Ovary (tissue), 3 donors: ENCODE measurements at regions not wholly inside any gene's neighbourhood (a gene's known extent, or its start where the extent isn't known, plus 50 kb on each side); places are given as distances from the start of the nearest gene placed in this dataset.

Experiments
- CTCF ChIP-seq, 3 donors: fragments of 450-650 bp in 2 of 3; fragments of 200-600 bp in 1 of 3; IDR thresholded peaks; one replicate each; pipeline versions ENCODE4 v1.5.1 to v1.8.0; 2016 to 2022; ENCODE audit warnings: antibody characterized with exemption in 3 of 3, mild to moderate bottlenecking in 1 of 3
- POLR2A ChIP-seq: fragments of 450-650 bp; IDR thresholded peaks from one replicate; pipeline ENCODE4 v1.6.1; 2017; ENCODE audit warnings: antibody characterized with exemption, mild to moderate bottlenecking, moderate library complexity
- donor health status: DM: no; HTN: no; CAD: no.

DNA sequence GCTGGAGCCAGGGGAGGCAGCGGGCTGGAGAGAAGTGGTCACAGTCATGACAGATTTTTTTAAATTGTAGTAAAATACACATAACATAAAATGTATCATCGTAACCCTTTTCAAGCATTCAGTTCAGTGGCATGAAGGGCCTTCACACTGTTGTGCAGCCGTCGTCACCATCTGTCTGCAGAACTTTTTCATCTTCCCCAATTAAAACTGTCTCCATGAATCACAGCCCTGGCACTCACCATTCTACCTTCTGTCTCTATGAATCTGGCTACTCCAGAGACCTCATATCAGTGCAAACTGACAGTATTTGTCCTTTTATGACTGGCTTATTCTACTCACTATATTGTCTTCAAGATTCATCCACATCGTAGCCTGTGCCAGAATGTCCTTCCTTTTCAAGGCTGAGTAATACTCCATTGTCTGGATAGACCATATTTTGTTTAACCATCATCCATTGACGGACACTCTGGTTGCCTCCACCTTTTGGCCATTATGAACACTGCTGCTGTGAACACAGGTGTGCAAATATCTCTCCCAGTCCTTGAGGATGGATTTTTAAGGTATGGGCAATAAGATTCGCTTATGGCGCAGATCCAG lies 91.5 kb upstream of the NCOR2 start:
- TF ChIP-seq CTCF (IDR thresholded peaks at IDR 0.05) (no peak), POLR2A (no peak)
